B cell (primary cell): ENCODE measurements at regions not wholly inside any gene's neighbourhood (a gene's known extent, or its start where the extent isn't known, plus 50 kb on each side); places are given as distances from the start of the nearest gene placed in this dataset.

Experiments used
- ATAC-seq: fragments of 200-7000 bp; cut with Tn5 transposase; one replicate; pipeline ENCODE4 v1.10.0; 2021; ENCODE audit warnings: low read depth, mild to moderate bottlenecking, moderate number of reproducible peaks, moderate library complexity
- CTCF ChIA-PET: fragments of 350-600 bp; sonication (Branson Sonifier 250); formaldehyde crosslinking; loops from one replicate; lab custom pipeline; 2021; ENCODE audit warnings: antibody characterized with exemption, inconsistent platforms; lab: Charles Lee
- POLR2A ChIA-PET: fragments of 350-600 bp; sonication (Branson Sonifier 250); formaldehyde crosslinking; loops from one replicate; lab custom pipeline; 2021; ENCODE audit warnings: antibody characterized with exemption; lab: Charles Lee
- DNase-seq: peaks from one replicate; pipeline ENCODE4 v3.0.0; 2013
- H2AFZ ChIP-seq: 2 replicates; pipeline ENCODE4 v1.6.1; 2012; ENCODE audit warnings: mild to moderate bottlenecking, low read depth, low read length; ENCODE audit not compliant: insufficient read depth, poor library complexity, severe bottlenecking
- H3K27ac ChIP-seq, 2 donors: 1 replicate in 1 of 2; 2 replicates in 1 of 2; pipeline ENCODE4 v1.5.1; 2012 to 2013; ENCODE audit warnings: low read length in 2 of 2, mild to moderate bottlenecking in 2 of 2, moderate library complexity in 1 of 2
- H3K27me3 ChIP-seq, 4 experiments: fragments of 200-600 bp in 1 of 4; sonication (generic) in 1 of 4; replicated peaks in 1 of 4; 1 replicate in 2 of 4; 2 replicates in 2 of 4; pipeline versions ENCODE4 v1.6.1 to v1.7.0; 2013 to 2016; ENCODE audit warnings: low read length in 3 of 4, mild to moderate bottlenecking in 2 of 4, mixed read lengths in 1 of 4, moderate library complexity in 1 of 4; ENCODE audit not compliant: insufficient read depth in 4 of 4, control insufficient read depth in 3 of 4; ENCODE audit errors: control extremely low read depth in 1 of 4
- H3K36me3 ChIP-seq, 2 experiments: replicated peaks in 1 of 2; 1 replicate in 1 of 2; 2 replicates in 1 of 2; pipeline versions ENCODE4 v1.6.1 to v1.7.1; 2013; ENCODE audit warnings: low read length in 1 of 2; ENCODE audit not compliant: insufficient read depth in 2 of 2, control insufficient read depth in 1 of 2; ENCODE audit errors: control extremely low read depth in 1 of 2, extremely low read depth in 1 of 2
- H3K4me1 ChIP-seq, 2 donors: fragments of 200-600 bp in 1 of 2; sonication (generic) in 1 of 2; 1 replicate in 1 of 2; 2 replicates in 1 of 2; pipeline versions ENCODE4 v1.5.1 to v1.6.1; 2013 to 2017; ENCODE audit warnings: low read length in 2 of 2; ENCODE audit not compliant: control insufficient read depth in 2 of 2, insufficient read depth in 2 of 2
- H3K4me2 ChIP-seq: replicated peaks from 2 replicates; pipeline ENCODE3; 2012; ENCODE audit warnings: mild to moderate bottlenecking, low read depth, low read length; ENCODE audit not compliant: poor library complexity, severe bottlenecking
- H3K4me3 ChIP-seq, 5 experiments: fragments of 200-600 bp in 1 of 5; sonication (generic) in 1 of 5; 1 replicate in 3 of 5; 2 replicates in 2 of 5; pipeline versions ENCODE4 v1.5.1 to v1.7.0; 2011 to 2016; ENCODE audit warnings: low read length in 4 of 5, mild to moderate bottlenecking in 4 of 5, low read depth in 2 of 5, control low read depth in 1 of 5, moderate library complexity in 1 of 5; ENCODE audit not compliant: insufficient read depth in 1 of 5; ENCODE audit errors: control extremely low read depth in 1 of 5, extremely low read depth in 1 of 5
- H3K79me2 ChIP-seq: fragments of 200-600 bp; sonication (generic); one replicate; pipeline ENCODE4 v1.6.0; 2016; ENCODE audit warnings: low read length; ENCODE audit not compliant: control insufficient read depth, insufficient read depth
- H3K9ac ChIP-seq: fragments of 200-600 bp; sonication (generic); 2 replicates; pipeline ENCODE4 v1.6.1; 2017; ENCODE audit warnings: mild to moderate bottlenecking, low read length, moderate library complexity
- H3K9me3 ChIP-seq, 3 donors: one replicate each; pipeline versions ENCODE4 v1.6.1 to v1.7.1; 2013; ENCODE audit warnings: low read length in 2 of 3; ENCODE audit not compliant: control insufficient read depth in 2 of 3, insufficient read depth in 1 of 3; ENCODE audit errors: control extremely low read depth in 1 of 3
- H4K20me1 ChIP-seq: 2 replicates; pipeline ENCODE4 v1.6.0; 2012; ENCODE audit warnings: mild to moderate bottlenecking, low read length; ENCODE audit not compliant: insufficient read depth, control insufficient read depth, poor library complexity, severe bottlenecking
- H3K27ac Mint-ChIP-seq: one replicate; pipeline ENCODE4 v1.8.0; 2021; ENCODE audit warnings: mixed read lengths
- H3K27me3 Mint-ChIP-seq: one replicate; pipeline ENCODE4 v1.8.0; 2021; ENCODE audit warnings: mixed read lengths
- H3K4me1 Mint-ChIP-seq: one replicate; pipeline ENCODE4 v1.8.0; 2021; ENCODE audit warnings: mixed read lengths
- H3K4me3 Mint-ChIP-seq: one replicate; pipeline ENCODE4 v1.8.0; 2021; ENCODE audit warnings: mixed read lengths
- H3K9me3 Mint-ChIP-seq: one replicate; pipeline ENCODE4 v1.8.0; 2022; ENCODE audit warnings: mixed read lengths; ENCODE audit not compliant: insufficient read depth
- CTCF ChIP-seq: fragments of 200-600 bp; IDR thresholded peaks from one replicate; pipeline ENCODE4 v1.8.0; 2022; ENCODE audit warnings: antibody characterized with exemption, mild to moderate bottlenecking
- EZH2 ChIP-seq: IDR thresholded peaks from 2 replicates; pipeline ENCODE4 v1.6.1; 2012; ENCODE audit warnings: borderline replicate concordance, low read depth, mild to moderate bottlenecking, moderate library complexity, low read length; ENCODE audit not compliant: insufficient read depth, poor library complexity, severe bottlenecking
- WGBS: methylation state at CpG from one replicate; pipeline ENCODE4 v1.1.5; 2013; ENCODE audit warnings: missing lambda C conversion rate; ENCODE audit not compliant: insufficient coverage; 5-methylcytosine and 5-hydroxymethylcytosine counted together
- intact Hi-C: fragments of 100-400 bp; cut with micrococcal nuclease; formaldehyde crosslinking; loops from one replicate; pipeline ENCODE4 v1.10.0; 2022

- H3K4me3 ChIP-seq: no peak overlapping the region
- H3K9me3 Mint-ChIP-seq: peaks cover 2% of the 10 kb centered on the region
- no peaks in the 10 kb centered on the region for H3K9me3 ChIP-seq
- ATAC-seq (no peak), DNase-seq (no peak)
- H3K36me3 ChIP-seq: no peaks in the 10 kb centered on the region
- no peaks in the 10 kb centered on the region for H3K4me1 ChIP-seq
- no peak overlapping the region for H3K27ac Mint-ChIP-seq
- no peaks in the 10 kb centered on the region for H3K27me3 Mint-ChIP-seq
- intact Hi-C loops: no loop called here
- H3K27ac ChIP-seq: no peak overlapping the region
- ChIA-PET CTCF (no interaction called here), POLR2A (no interaction called here)
- H2AFZ ChIP-seq: no peak overlapping the region
- WGBS: no CpG with 5 or more reads among the region's 2 CpGs
- H3K27me3 ChIP-seq: no peaks in the 10 kb centered on the region
- no peak overlapping the region for H3K4me3 Mint-ChIP-seq
- H4K20me1 ChIP-seq: no peaks in the 10 kb centered on the region
- H3K79me2 ChIP-seq: no peaks in the 10 kb centered on the region
- no peak overlapping the region for H3K9ac ChIP-seq
- no peak overlapping the region for H3K4me2 ChIP-seq
- no peaks in the 10 kb centered on the region for H3K4me1 Mint-ChIP-seq
- TF ChIP-seq EZH2 (no peak), CTCF (no peak)
These were observed 643.9 kb upstream of the ZNF608 start for GRCh38 chr5:125390326-125390725.

- Histone ChIP-seq H3K27me3 (no peaks in the 10 kb centered on the region), H3K27ac (no peak overlapping the region), H3K79me2 (no peaks in the 10 kb centered on the region), H3K4me2 (no peak overlapping the region), H4K20me1 (no peaks in the 10 kb centered on the region), H3K4me3 (no peak overlapping the region), H2AFZ (no peak overlapping the region), H3K9ac (no peak overlapping the region), H3K9me3 (peaks cover 0 to 3% (median 0%) of the 10 kb centered on the region in 3 donors), H3K4me1 (no peaks in the 10 kb centered on the region), H3K36me3 (no peaks in the 10 kb centered on the region)
- H3K4me3 Mint-ChIP-seq: no peak overlapping the region
- POLR2A ChIA-PET: no interaction called here
- intact Hi-C loops: no loop called here
- no peaks in the 10 kb centered on the region for H3K27me3 Mint-ChIP-seq
- DNase-seq (no peak), ATAC-seq (no peak)
- TF ChIP-seq EZH2 (no peak), CTCF (no peak)
- H3K4me1 Mint-ChIP-seq: no peaks in the 10 kb centered on the region
- no peak overlapping the region for H3K27ac Mint-ChIP-seq
- CTCF ChIA-PET: no interaction called here
- peaks cover 2% of the 10 kb centered on the region for H3K9me3 Mint-ChIP-seq
These were observed 646.9 kb upstream of the ZNF608 start for GRCh38 chr5:125393221-125393815.
